DMS53 treated with DMSO at 0.1 percent for 48 hours (cell line): ENCODE measurements at regions not wholly inside any gene's neighbourhood (a gene's known extent, or its start where the extent isn't known, plus 50 kb on each side); places are given as distances from the start of the nearest gene placed in this dataset.
A peak's percentile ranks its signal among the peaks of the same experiment; 100 is the strongest.
"Not testable (repeated sequence)": the region's sequence is repeated elsewhere in the genome, so short reads cannot be mapped to it uniquely, and the experiment has no call there.

Source experiments
- DNase-seq: peaks from one replicate; lab custom pipeline; 2025; ENCODE audit not compliant: unreplicated experiment; lab: John Stamatoyannopoulos, UW

GRCh38 chr1:67482733-67483482 is 52.7 kb upstream of the SERBP1 start:
- DNase-seq = no peak

GRCh38 chr1:67484492-67484891 is 54.3 kb upstream of the SERBP1 start:
- DNase-seq = no peak

DNA sequence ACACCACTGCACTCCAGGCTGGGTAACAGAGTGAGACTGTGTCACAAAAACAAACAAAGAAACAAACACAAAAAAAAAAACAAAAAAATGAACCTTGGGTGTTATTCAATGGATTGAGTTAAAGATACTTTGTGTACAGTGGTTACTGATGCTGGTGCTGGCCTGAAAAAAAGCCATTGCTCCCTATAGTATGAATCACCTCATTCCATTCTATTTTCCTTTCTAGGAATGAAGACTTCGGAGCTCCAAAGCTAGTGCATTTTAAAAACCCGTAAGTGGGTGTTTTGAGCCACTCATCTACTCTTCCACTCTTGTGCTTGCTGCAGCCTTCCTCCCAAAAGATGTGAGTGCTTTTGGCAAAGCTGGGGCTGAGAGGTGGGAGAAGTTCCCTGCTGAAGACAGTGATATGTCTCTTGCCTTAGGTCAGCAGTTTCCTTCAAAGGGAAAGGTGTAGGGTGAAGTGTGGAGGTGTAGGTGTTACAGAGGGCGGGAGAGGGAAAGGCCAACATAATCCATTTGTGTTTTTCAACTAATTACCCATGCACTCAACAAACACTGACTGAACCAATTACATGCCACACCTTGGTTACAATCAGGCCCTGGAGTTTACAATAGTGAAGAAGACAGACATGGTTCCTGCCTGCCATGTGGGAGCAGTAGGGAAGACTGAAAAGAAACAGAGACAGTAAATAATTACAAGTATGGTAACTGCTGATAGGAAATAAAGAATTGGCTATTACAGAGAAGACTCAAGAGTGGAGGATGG is 55.0 kb upstream of the SERBP1 start:
- DNase-seq = no peak

- DNase-seq = no peak
Measured at GRCh38 chr1:67489643-67490042, 59.4 kb upstream of the SERBP1 start.

DNA sequence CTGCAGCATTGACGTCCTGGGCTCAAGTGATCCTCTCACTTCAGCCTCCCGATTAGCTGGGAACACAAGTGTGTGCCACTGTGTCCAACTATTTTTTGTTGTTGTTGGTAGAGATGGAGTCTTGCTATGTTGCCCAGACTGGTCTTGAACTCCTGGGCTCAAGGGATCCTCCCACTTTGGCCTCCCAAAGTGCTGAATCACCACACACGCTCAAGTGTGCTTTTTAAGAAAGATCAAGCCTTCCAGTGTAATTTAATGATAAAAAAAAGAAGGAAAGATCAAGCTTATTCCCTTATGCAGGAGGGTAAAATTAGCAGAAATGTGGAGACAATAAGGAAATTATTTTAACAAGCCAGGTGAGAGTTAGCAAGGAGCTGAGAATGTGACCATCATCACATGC is 61.1 kb upstream of the SERBP1 start:
- DNase-seq = no peak

- DNase-seq = no peak
Measured at GRCh38 chr1:67493148-67493547, 62.9 kb upstream of the SERBP1 start.

DNA sequence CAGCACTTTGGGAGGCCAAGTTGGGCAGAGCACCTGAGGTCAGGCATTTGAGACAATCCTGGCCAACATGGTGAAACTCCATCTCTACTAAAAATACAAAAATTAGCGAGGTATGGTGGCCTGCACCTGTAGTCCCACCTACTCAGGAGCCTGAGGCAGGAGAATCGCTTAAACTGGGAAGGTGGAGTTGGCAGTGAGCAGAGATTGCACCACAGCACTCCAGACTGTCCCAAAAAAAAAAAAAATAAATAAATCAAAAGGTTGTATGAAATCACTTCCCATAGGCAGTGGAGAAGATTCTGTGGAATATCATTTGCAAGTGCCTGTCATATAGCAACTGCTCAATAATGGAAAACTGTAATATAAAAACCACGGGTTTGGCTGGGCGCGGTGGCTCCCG is 65.1 kb upstream of the SERBP1 start:
- no peak for DNase-seq

DNA sequence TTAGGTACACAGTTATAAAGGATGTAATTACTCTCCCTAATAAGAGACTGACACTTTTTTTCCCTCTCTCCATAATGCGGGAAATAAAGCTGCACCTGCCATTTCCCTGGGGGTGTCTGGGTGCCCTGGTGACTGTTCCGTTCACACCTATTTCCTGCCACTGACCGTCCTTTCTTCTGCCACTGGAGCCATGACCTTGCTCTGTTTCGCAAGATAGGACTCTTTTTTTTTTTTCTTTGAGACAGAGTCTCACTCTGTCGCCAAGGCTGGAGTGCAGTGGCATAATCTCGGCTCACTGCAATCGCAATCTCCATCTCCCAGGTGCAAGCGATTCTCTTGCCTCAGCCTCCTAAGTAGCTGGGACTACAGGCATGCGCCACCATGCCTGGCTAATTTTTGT is 66.1 kb upstream of the SERBP1 start:
- DNase-seq = no peak

- DNase-seq = peak; percentile 95
Measured at GRCh38 chr1:67500413-67500959, 70.3 kb upstream of the SERBP1 start.

- DNase-seq = no peak
Measured at GRCh38 chr1:67503974-67504373, 73.8 kb upstream of the SERBP1 start.

GRCh38 chr1:67513392-67514294 is 83.4 kb upstream of the SERBP1 start:
- not testable (repeated sequence) for DNase-seq

DNA sequence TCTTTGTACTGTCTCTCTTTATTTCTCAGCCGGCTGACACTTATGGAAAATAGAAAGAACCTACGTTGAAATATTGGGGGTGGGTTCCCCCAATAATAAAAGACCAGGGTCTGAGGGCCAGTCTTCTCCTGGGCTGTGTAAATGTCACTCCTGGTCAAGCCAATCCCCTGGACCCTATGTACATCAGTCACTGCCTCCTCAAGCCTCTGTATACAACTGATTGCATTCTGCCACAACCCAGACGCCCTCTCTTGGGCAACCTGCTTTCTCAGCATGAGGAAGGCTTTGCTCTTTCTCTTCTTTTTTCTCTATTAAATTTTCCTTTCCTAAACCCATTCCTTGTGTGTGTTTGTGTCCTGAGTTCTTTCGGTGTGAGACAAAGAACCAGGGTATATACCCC is 84.1 kb upstream of the SERBP1 start:
- no peak for DNase-seq

GRCh38 chr1:67514786-67515185 is 84.6 kb upstream of the SERBP1 start:
- no peak for DNase-seq

- DNase-seq = no peak
Measured at GRCh38 chr1:67515324-67516080, 85.3 kb upstream of the SERBP1 start.

- DNase-seq = no peak
Measured at GRCh38 chr1:67517046-67517445, 86.8 kb upstream of the SERBP1 start.

DNA sequence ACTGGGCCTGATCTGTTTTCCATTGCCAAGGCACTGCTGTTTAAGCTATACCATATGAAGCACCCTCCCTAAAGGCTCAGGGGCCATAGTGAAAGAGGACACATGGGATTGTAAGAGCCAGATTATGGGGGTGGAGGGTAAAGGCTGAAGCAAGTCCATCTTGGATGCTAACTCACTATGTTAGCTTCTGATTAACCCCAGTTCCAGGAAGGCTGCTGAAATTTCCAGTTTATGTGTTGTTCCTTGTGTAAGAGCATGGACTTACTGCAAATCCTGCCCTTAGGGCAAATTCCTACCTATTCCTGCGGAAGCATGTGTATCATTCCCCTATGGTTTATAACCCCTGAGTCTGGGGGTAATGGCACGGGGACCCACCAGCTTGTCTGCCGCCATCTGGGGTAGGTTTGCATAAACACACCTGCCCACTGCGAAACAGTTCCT is 91.8 kb upstream of the SERBP1 start:
- no peak for DNase-seq

DNA sequence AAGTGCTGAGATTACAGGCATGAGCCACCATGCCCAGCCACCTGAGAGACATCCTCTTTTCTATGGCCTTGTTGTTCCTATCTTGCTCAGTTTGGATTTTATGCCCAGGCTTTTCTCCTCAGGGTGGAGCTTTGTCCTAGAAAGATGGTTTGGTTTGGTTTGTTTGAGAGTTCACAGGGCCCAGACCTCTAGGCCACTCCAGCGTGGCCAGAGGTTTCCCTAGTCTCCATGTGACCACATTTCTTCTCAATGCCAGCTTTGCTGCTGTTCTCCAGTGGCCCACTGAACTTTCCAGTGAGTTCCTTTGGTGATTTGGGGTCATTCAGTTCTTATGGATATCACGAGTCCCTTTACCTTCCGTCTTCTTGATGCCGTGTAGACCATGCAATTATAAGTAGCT is 92.6 kb upstream of the SERBP1 start:
- DNase-seq = no peak

DNA sequence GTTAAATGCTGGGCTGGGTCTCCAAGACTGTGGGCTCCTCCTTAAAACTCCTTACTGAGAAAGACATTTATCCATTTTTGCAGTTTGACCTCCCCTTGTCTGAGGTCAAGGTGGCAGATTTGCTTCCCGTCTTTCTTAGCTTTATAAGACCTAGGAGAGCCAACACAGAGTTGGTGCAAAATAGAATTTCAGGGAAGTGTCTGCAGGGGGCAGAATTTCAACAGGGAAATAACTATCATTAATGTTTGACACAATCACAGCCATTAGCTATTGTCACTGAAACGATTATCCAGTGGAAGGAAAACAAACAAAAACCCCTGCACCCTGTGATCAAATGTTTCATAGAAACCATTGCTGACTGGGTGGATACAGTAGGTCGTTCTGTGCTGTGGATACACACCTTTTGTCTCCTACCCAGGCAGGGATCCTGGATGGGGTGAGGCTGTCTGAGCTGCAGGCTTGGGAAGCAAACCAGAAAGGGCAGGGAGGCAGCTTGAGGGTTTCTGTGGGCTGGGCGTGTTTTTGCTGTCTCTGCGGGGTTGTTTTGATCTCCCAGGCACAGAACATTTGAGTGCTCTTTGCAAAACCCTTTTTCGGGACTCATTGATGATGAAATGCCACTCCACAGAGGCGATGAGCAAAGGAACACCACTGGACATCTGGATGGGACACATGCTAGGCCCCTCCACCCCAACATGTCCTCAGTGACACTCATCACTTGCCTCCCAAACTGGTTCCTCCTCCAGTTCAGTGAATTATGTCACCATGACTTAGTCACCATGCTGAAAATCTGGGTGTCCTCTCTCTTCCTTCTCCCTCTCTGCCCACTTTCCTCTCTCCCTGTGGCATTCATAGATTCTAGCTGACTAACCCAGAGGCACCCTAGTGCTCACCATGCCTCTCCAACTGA is 94.2 kb upstream of the SERBP1 start:
- DNase-seq = no peak

GRCh38 chr1:67525053-67525760 is 95.0 kb upstream of the SERBP1 start:
- no peak for DNase-seq
